ENCODE measurements at regions not wholly inside any gene's neighbourhood (a gene's known extent, or its start where the extent isn't known, plus 50 kb on each side); places are given as distances from the start of the nearest gene placed in this dataset.

GRCh38 chr5:158510479-158510878 is 589.2 kb downstream of the EBF1 start:
- H4K20me1 ChIP-seq (ENCODE audit: control insufficient read depth, extremely low read depth, insufficient read depth, low read length), result no peaks in the 10 kb centered on the region
- H3K27ac ChIP-seq (ENCODE audit: control insufficient read depth, insufficient read depth, low read length), result no peak overlapping the region
- H3K27me3 ChIP-seq (ENCODE audit: control insufficient read depth, extremely low read depth, insufficient read depth, low read length), result no peaks in the 10 kb centered on the region
- no peak for FAIRE-seq
- H3K9me3 ChIP-seq (ENCODE audit: control insufficient read depth, low read depth, low read length), result no peaks in the 10 kb centered on the region
- H3K9me1 ChIP-seq (ENCODE audit: control insufficient read depth, extremely low read depth, insufficient read depth, low read length), result no peaks in the 10 kb centered on the region
- H3K4me1 ChIP-seq (ENCODE audit: control insufficient read depth, extremely low read depth, insufficient read depth, low read length), result no peaks in the 10 kb centered on the region
- dilution Hi-C loops (cut with MboI; ENCODE audit: extremely low pct_ligation_motif_present, low sequenced_read_pairs), result no loop called here
- H3K79me2 ChIP-seq (ENCODE audit: control insufficient read depth, insufficient read depth, low read length), result no peaks in the 10 kb centered on the region
- H3K4me3 ChIP-seq (ENCODE audit: control insufficient read depth in 2 of 3, extremely low read depth in 1 of 3, insufficient read depth in 2 of 3, low read depth in 1 of 3, low read length in 3 of 3), result no peak overlapping the region
- no peak for DNase-seq (ENCODE audit: low read depth, low spot score)
- H2AFZ ChIP-seq (ENCODE audit: control insufficient read depth, low read length), result no peak overlapping the region
- no peak overlapping the region for H3K4me2 ChIP-seq (ENCODE audit: control insufficient read depth, extremely low read depth, insufficient read depth, low read depth, low read length)
- TF ChIP-seq CTCF (optimal IDR thresholded peaks at IDR 0.05 in 1 of 3, IDR thresholded peaks at IDR 0.05 in 1 of 3, conservative IDR thresholded peaks at IDR 0.05 in 1 of 3; ENCODE audit: extremely low read depth in 1 of 3, insufficient read depth in 2 of 3, low read length in 3 of 3) (no peak), EZH2 (IDR thresholded peaks at IDR 0.05; ENCODE audit: low read length) (no peak)
- H3K9ac ChIP-seq (ENCODE audit: control insufficient read depth, extremely low read depth, insufficient read depth, low read length), result no peak overlapping the region
- H3K36me3 ChIP-seq (ENCODE audit: control insufficient read depth in 2 of 2, extremely low read depth in 1 of 2, insufficient read depth in 2 of 2, low read length in 2 of 2), result no peaks in the 10 kb centered on the region

GRCh38 chr5:158506648-158507047 is 593.1 kb downstream of the EBF1 start:
- DNase-seq (ENCODE audit: low read depth, low spot score), result no peak
- Histone ChIP-seq H3K79me2 (ENCODE audit: control insufficient read depth, insufficient read depth, low read length) (no peaks in the 10 kb centered on the region), H2AFZ (ENCODE audit: control insufficient read depth, low read length) (no peak overlapping the region), H3K4me1 (ENCODE audit: control insufficient read depth, extremely low read depth, insufficient read depth, low read length) (no peaks in the 10 kb centered on the region), H4K20me1 (ENCODE audit: control insufficient read depth, extremely low read depth, insufficient read depth, low read length) (no peaks in the 10 kb centered on the region), H3K9me1 (ENCODE audit: control insufficient read depth, extremely low read depth, insufficient read depth, low read length) (no peaks in the 10 kb centered on the region), H3K27ac (ENCODE audit: control insufficient read depth, insufficient read depth, low read length) (no peak overlapping the region), H3K4me2 (ENCODE audit: control insufficient read depth, extremely low read depth, insufficient read depth, low read depth, low read length) (no peak overlapping the region), H3K27me3 (ENCODE audit: control insufficient read depth, extremely low read depth, insufficient read depth, low read length) (no peaks in the 10 kb centered on the region), H3K9me3 (ENCODE audit: control insufficient read depth, low read depth, low read length) (no peaks in the 10 kb centered on the region), H3K9ac (ENCODE audit: control insufficient read depth, extremely low read depth, insufficient read depth, low read length) (no peak overlapping the region), H3K4me3 (ENCODE audit: control insufficient read depth in 2 of 3, extremely low read depth in 1 of 3, insufficient read depth in 2 of 3, low read depth in 1 of 3, low read length in 3 of 3) (no peak overlapping the region), H3K36me3 (ENCODE audit: control insufficient read depth in 2 of 2, extremely low read depth in 1 of 2, insufficient read depth in 2 of 2, low read length in 2 of 2) (no peaks in the 10 kb centered on the region)
- no peak for FAIRE-seq
- TF ChIP-seq EZH2 (IDR thresholded peaks at IDR 0.05; ENCODE audit: low read length), result no peak
- no peak for TF ChIP-seq CTCF (optimal IDR thresholded peaks at IDR 0.05 in 1 of 3, IDR thresholded peaks at IDR 0.05 in 1 of 3, conservative IDR thresholded peaks at IDR 0.05 in 1 of 3; ENCODE audit: extremely low read depth in 1 of 3, insufficient read depth in 2 of 3, low read length in 3 of 3)
- dilution Hi-C loops (cut with MboI; ENCODE audit: extremely low pct_ligation_motif_present, low sequenced_read_pairs), result no loop called here

Measured in keratinocyte (primary cell).